ENCODE measurements at regions not wholly inside any gene's neighbourhood (a gene's known extent, or its start where the extent isn't known, plus 50 kb on each side); places are given as distances from the start of the nearest gene placed in this dataset.
"Not testable (repeated sequence)": the region's sequence is repeated elsewhere in the genome, so short reads cannot be mapped to it uniquely, and the experiment has no call there.

- in situ Hi-C loops (cut with HindIII; ENCODE audit: low sequenced_read_pairs) = no loop called here
Observed at GRCh38 chr11:92591521-92591920, 366.9 kb downstream of the FAT3 start.

- in situ Hi-C loops (cut with HindIII; ENCODE audit: low sequenced_read_pairs) = no loop called here
Observed at GRCh38 chr11:92594251-92594650, 369.6 kb downstream of the FAT3 start.

- in situ Hi-C loops (cut with HindIII; ENCODE audit: low sequenced_read_pairs) = no loop called here
Observed at GRCh38 chr11:92595052-92595451, 370.4 kb downstream of the FAT3 start.

- in situ Hi-C loops (cut with HindIII; ENCODE audit: low sequenced_read_pairs) = no loop called here
Observed at GRCh38 chr11:92596596-92597317, 372.1 kb downstream of the FAT3 start.

- in situ Hi-C loops (cut with HindIII; ENCODE audit: low sequenced_read_pairs) = no loop called here
Observed at GRCh38 chr11:92601048-92601447, 368.4 kb upstream of the MTNR1B start.

- in situ Hi-C loops (cut with HindIII; ENCODE audit: low sequenced_read_pairs) = no loop called here
Observed at GRCh38 chr11:92605667-92606066, 363.8 kb upstream of the MTNR1B start.

- in situ Hi-C loops (cut with HindIII; ENCODE audit: low sequenced_read_pairs) = no loop called here
Observed at GRCh38 chr11:92607969-92608722, 361.3 kb upstream of the MTNR1B start.

GRCh38 chr11:92611157-92611556 is 358.3 kb upstream of the MTNR1B start:
- in situ Hi-C loops (cut with HindIII; ENCODE audit: low sequenced_read_pairs) = no loop called here

- in situ Hi-C loops (cut with HindIII; ENCODE audit: low sequenced_read_pairs) = not testable (repeated sequence)
Observed at GRCh38 chr11:92618020-92618419, 351.4 kb upstream of the MTNR1B start.

- in situ Hi-C loops (cut with HindIII; ENCODE audit: low sequenced_read_pairs) = loop anchor here (5.0 kb wide), 1 partner anchor 44 kb away; no protein-coding TSS in a partner anchor
Observed at GRCh38 chr11:92623055-92623454, 346.4 kb upstream of the MTNR1B start.

GRCh38 chr11:92625894-92626293 is 343.6 kb upstream of the MTNR1B start:
- in situ Hi-C loops (cut with HindIII; ENCODE audit: low sequenced_read_pairs) = no loop called here

GRCh38 chr11:92626624-92627023 is 342.8 kb upstream of the MTNR1B start:
- in situ Hi-C loops (cut with HindIII; ENCODE audit: low sequenced_read_pairs) = no loop called here

- in situ Hi-C loops (cut with HindIII; ENCODE audit: low sequenced_read_pairs) = no loop called here
Observed at GRCh38 chr11:92627615-92628256, 341.7 kb upstream of the MTNR1B start.

- in situ Hi-C loops (cut with HindIII; ENCODE audit: low sequenced_read_pairs) = no loop called here
Observed at GRCh38 chr11:92628401-92629292, 340.8 kb upstream of the MTNR1B start.

- in situ Hi-C loops (cut with HindIII; ENCODE audit: low sequenced_read_pairs) = no loop called here
Observed at GRCh38 chr11:92632495-92632894, 337.0 kb upstream of the MTNR1B start.

GRCh38 chr11:92633820-92634219 is 335.6 kb upstream of the MTNR1B start:
- in situ Hi-C loops (cut with HindIII; ENCODE audit: low sequenced_read_pairs) = no loop called here

GRCh38 chr11:92636543-92637188 is 332.8 kb upstream of the MTNR1B start:
- in situ Hi-C loops (cut with HindIII; ENCODE audit: low sequenced_read_pairs) = no loop called here

- in situ Hi-C loops (cut with HindIII; ENCODE audit: low sequenced_read_pairs) = no loop called here
Observed at GRCh38 chr11:92638678-92639077, 330.8 kb upstream of the MTNR1B start.

- in situ Hi-C loops (cut with HindIII; ENCODE audit: low sequenced_read_pairs) = no loop called here
Observed at GRCh38 chr11:92642177-92642931, 327.1 kb upstream of the MTNR1B start.

- in situ Hi-C loops (cut with HindIII; ENCODE audit: low sequenced_read_pairs) = no loop called here
Observed at GRCh38 chr11:92643827-92644226, 325.6 kb upstream of the MTNR1B start.

All from endothelial cell of hepatic sinusoid (primary cell).